Activated CD4-positive, alpha-beta T cell treated with anti-CD3 and anti-CD28 coated beads for 36 hours (primary cell): ENCODE measurements at regions not wholly inside any gene's neighbourhood (a gene's known extent, or its start where the extent isn't known, plus 50 kb on each side); places are given as distances from the start of the nearest gene placed in this dataset.
A peak's percentile ranks its signal among the peaks of the same experiment; 100 is the strongest.
"Not testable (repeated sequence)": the region's sequence is repeated elsewhere in the genome, so short reads cannot be mapped to it uniquely, and the experiment has no call there.

Source experiments
- ATAC-seq: fragments of 200-7000 bp; cut with Tn5 transposase; one replicate; pipeline ENCODE4 v1.10.0; 2021; ENCODE audit warnings: mild to moderate bottlenecking, moderate library complexity
- CTCF ChIA-PET: fragments of 350-600 bp; sonication (Branson Sonifier 250); formaldehyde crosslinking; loops from one replicate; lab custom pipeline; 2021; ENCODE audit warnings: antibody characterized with exemption; lab: Charles Lee
- POLR2A ChIA-PET: fragments of 350-600 bp; sonication (Branson Sonifier 250); formaldehyde crosslinking; loops from one replicate; lab custom pipeline; 2021; ENCODE audit warnings: antibody characterized with exemption, inconsistent platforms; lab: Charles Lee
- DNase-seq: peaks from one replicate; pipeline ENCODE4 v3.0.0-alpha.2; 2020
- H3K27ac Mint-ChIP-seq: one replicate; pipeline ENCODE4 v1.8.0; 2021; ENCODE audit warnings: mixed read lengths
- H3K27me3 Mint-ChIP-seq: one replicate; pipeline ENCODE4 v1.8.0; 2021; ENCODE audit warnings: mixed read lengths
- H3K36me3 Mint-ChIP-seq: one replicate; pipeline ENCODE4 v1.8.0; 2021; ENCODE audit warnings: low read depth, mixed read lengths
- H3K4me1 Mint-ChIP-seq: one replicate; pipeline ENCODE4 v1.8.0; 2021; ENCODE audit warnings: mixed read lengths
- H3K4me3 Mint-ChIP-seq: one replicate; pipeline ENCODE4 v1.8.0; 2021; ENCODE audit warnings: mild to moderate bottlenecking, moderate library complexity, mixed read lengths
- H3K9me3 Mint-ChIP-seq: one replicate; pipeline ENCODE4 v1.8.0; 2021; ENCODE audit warnings: low read depth, mixed read lengths
- intact Hi-C, 2 experiments: fragments of 100-400 bp; cut with DNase I in 1 of 2; cut with micrococcal nuclease in 1 of 2; formaldehyde crosslinking; loops; one replicate each; pipeline versions ENCODE4 v1.14.2 to v1.15.1; 2022 to 2024; cut with DNase I, micrococcal nuclease

- H3K4me3 Mint-ChIP-seq, result no peak overlapping the region
- POLR2A ChIA-PET, result no interaction called here
- ATAC-seq (no peak), DNase-seq (no peak)
- H3K9me3 Mint-ChIP-seq, result no peaks in the 10 kb centered on the region
- H3K27ac Mint-ChIP-seq, result no peak overlapping the region
- intact Hi-C loops, result no loop called here
- H3K27me3 Mint-ChIP-seq, result no peaks in the 10 kb centered on the region
- no peaks in the 10 kb centered on the region for H3K36me3 Mint-ChIP-seq
- peaks cover 6% of the 10 kb centered on the region for H3K4me1 Mint-ChIP-seq
- CTCF ChIA-PET, result interaction anchor here (0.7 kb wide), 1 partner anchor 30 kb away, joined by 3 read pairs; no protein-coding TSS in a partner anchor
These were observed 78.3 kb upstream of the SLC16A7 start for GRCh38 chr12:59517522-59517921.

GRCh38 chr12:59500915-59501314, 94.9 kb upstream of the SLC16A7 start:
- Mint-ChIP-seq H3K4me1 (peaks cover 18% of the 10 kb centered on the region), H3K4me3 (no peak overlapping the region), H3K9me3 (no peaks in the 10 kb centered on the region), H3K27ac (no peak overlapping the region), H3K27me3 (no peaks in the 10 kb centered on the region), H3K36me3 (no peaks in the 10 kb centered on the region)
- DNase-seq (no peak), ATAC-seq (no peak)
- ChIA-PET CTCF (interaction anchor here (0.9 to 1.9 kb wide), 3 partner anchors 9 to 307 kb away, joined by 3 to 5 read pairs (median 3); no protein-coding TSS in a partner anchor), POLR2A (no interaction called here)
- intact Hi-C loops, result loop anchor here in 1 of 2 experiments (1.0 kb wide), 1 partner anchor 95 kb away; the partner anchor contains the start of gene SLC16A7

- Mint-ChIP-seq H3K9me3 (no peaks in the 10 kb centered on the region), H3K4me3 (no peak overlapping the region), H3K36me3 (no peaks in the 10 kb centered on the region), H3K27me3 (no peaks in the 10 kb centered on the region), H3K27ac (no peak overlapping the region), H3K4me1 (peaks cover 18% of the 10 kb centered on the region)
- DNase-seq, result no peak
- ATAC-seq, result no peak
- CTCF ChIA-PET, result interaction anchor here (0.6 to 1.9 kb wide), 4 partner anchors 9 to 524 kb away, joined by 3 to 5 read pairs (median 3); no protein-coding TSS in a partner anchor
- POLR2A ChIA-PET, result no interaction called here
- intact Hi-C loops, result loop anchor here in 1 of 2 experiments (1.0 kb wide), 1 partner anchor 96 kb away; the partner anchor contains the start of gene SLC16A7
These were observed 95.5 kb upstream of the SLC16A7 start for GRCh38 chr12:59500335-59500734.

- Mint-ChIP-seq H3K27ac (no peak overlapping the region), H3K4me1 (peaks cover 18% of the 10 kb centered on the region), H3K27me3 (no peaks in the 10 kb centered on the region), H3K9me3 (no peaks in the 10 kb centered on the region), H3K4me3 (no peak overlapping the region), H3K36me3 (no peaks in the 10 kb centered on the region)
- peak; percentile 80 for ATAC-seq
- CTCF ChIA-PET, result interaction anchor here (0.6 to 1.9 kb wide), 2 partner anchors 308 to 524 kb away, joined by 3 to 5 read pairs; no protein-coding TSS in a partner anchor
- POLR2A ChIA-PET, result no interaction called here
- no peak for DNase-seq
- intact Hi-C loops, result loop anchor here in 1 of 2 experiments (1.0 kb wide), 1 partner anchor 97 kb away; the partner anchor contains the start of gene SLC16A7
These were observed 96.1 kb upstream of the SLC16A7 start for GRCh38 chr12:59499774-59500173.

GRCh38 chr12:59494617-59495016, 101.2 kb upstream of the SLC16A7 start:
- no peak overlapping the region for H3K27ac Mint-ChIP-seq
- no peaks in the 10 kb centered on the region for H3K9me3 Mint-ChIP-seq
- no peaks in the 10 kb centered on the region for H3K36me3 Mint-ChIP-seq
- ATAC-seq, result no peak
- CTCF ChIA-PET, result no interaction called here
- peaks cover 3% of the 10 kb centered on the region for H3K4me1 Mint-ChIP-seq
- H3K4me3 Mint-ChIP-seq, result no peak overlapping the region
- no peak for DNase-seq
- intact Hi-C loops, result no loop called here
- no peaks in the 10 kb centered on the region for H3K27me3 Mint-ChIP-seq
- POLR2A ChIA-PET, result no interaction called here

GRCh38 chr12:59491877-59492276, 104.0 kb upstream of the SLC16A7 start:
- no peaks in the 10 kb centered on the region for H3K36me3 Mint-ChIP-seq

DNA sequence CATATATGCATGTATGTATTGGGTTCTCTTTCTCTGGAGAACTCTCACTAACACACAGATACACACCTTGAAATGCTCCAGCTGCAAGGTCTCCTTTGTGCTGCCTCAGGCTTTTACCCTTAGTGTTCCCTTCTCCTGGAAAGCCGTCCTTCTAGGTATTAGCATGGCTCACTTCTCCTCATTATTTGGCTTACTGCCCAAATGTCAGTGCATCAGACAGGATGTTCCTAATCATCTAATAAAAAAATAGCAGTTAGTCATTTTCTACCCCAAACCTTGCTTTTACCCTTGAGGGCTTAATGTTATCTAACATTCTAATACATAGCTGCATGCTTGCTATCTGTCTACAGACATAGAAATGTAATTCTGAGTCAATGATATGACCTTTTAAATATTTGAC, 109.0 kb upstream of the SLC16A7 start:
- intact Hi-C loops, result no loop called here
- H3K27ac Mint-ChIP-seq, result no peak overlapping the region
- DNase-seq, result no peak
- peaks cover 2% of the 10 kb centered on the region for H3K9me3 Mint-ChIP-seq
- H3K4me1 Mint-ChIP-seq, result no peaks in the 10 kb centered on the region
- ChIA-PET POLR2A (no interaction called here), CTCF (no interaction called here)
- ATAC-seq, result no peak
- H3K36me3 Mint-ChIP-seq, result no peaks in the 10 kb centered on the region
- H3K4me3 Mint-ChIP-seq, result no peak overlapping the region
- no peaks in the 10 kb centered on the region for H3K27me3 Mint-ChIP-seq

More at GRCh38 chr12:59491877-59492276, 104.0 kb upstream of the SLC16A7 start:
- intact Hi-C loops, result no loop called here
- Mint-ChIP-seq H3K4me1 (no peaks in the 10 kb centered on the region), H3K27ac (no peak overlapping the region), H3K27me3 (no peaks in the 10 kb centered on the region), H3K4me3 (no peak overlapping the region), H3K9me3 (no peaks in the 10 kb centered on the region)
- no peak for DNase-seq
- ChIA-PET CTCF (interaction anchor here (1.1 kb wide), 1 partner anchor 9 kb away, joined by 3 read pairs; no protein-coding TSS in a partner anchor), POLR2A (no interaction called here)
- ATAC-seq, result no peak

DNA sequence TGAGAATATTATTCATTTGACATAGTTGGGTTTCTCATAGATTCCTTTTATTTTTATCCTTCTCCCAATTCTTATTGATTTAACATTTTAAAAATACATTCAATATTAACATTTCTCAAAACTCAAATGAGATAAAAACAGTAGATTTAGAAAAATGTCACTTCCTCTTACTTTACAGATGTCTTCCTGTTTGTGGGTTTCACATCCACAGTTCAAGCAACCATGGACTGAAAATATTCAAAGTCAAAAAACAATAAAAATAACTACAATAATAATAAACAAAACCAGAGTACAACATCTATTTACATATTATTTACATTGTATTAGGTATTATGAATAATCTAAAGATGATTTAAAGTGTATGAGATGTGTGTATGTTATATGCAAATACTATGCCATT, 111.3 kb upstream of the SLC16A7 start:
- no peak for DNase-seq
- Mint-ChIP-seq H3K9me3 (peaks cover 2% of the 10 kb centered on the region), H3K27ac (no peak overlapping the region), H3K4me3 (no peak overlapping the region), H3K4me1 (no peaks in the 10 kb centered on the region), H3K36me3 (no peaks in the 10 kb centered on the region), H3K27me3 (no peaks in the 10 kb centered on the region)
- ATAC-seq, result no peak
- intact Hi-C loops, result no loop called here
- CTCF ChIA-PET, result no interaction called here
- POLR2A ChIA-PET, result no interaction called here

DNA sequence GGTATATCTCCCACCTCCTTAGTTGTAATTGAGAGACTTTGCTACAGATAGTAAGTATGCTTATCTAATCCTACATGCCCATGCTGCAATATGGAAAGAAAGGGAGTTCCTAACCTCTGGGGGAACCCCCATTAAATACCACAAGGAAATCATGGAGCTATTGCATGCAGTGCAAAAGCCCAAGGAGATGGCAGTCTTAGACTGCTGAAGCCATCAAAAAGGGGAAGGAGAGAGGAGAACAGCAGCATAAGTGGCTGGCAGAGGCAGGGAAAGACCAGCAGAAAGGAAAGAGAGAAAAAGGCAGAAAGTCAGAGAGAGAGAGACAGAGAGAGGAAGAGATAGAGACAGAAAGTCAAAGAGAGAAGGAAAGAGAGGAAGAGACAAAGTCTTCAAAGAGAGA, 121.6 kb upstream of the SLC16A7 start:
- H3K36me3 Mint-ChIP-seq, CTCF ChIA-PET: not testable (repeated sequence)

GRCh38 chr12:59472273-59472672, 123.6 kb upstream of the SLC16A7 start:
- H3K27me3 Mint-ChIP-seq, result peaks cover 6% of the 10 kb centered on the region
- H3K4me3 Mint-ChIP-seq, result no peak overlapping the region
- H3K9me3 Mint-ChIP-seq, result peaks cover 11% of the 10 kb centered on the region
- DNase-seq (peak; percentile 33), ATAC-seq (no peak)
- H3K36me3 Mint-ChIP-seq, result no peaks in the 10 kb centered on the region
- intact Hi-C loops, result no loop called here
- ChIA-PET POLR2A (interaction anchor here (0.6 kb wide), 1 partner anchor 576 kb away, joined by 5 read pairs; no protein-coding TSS in a partner anchor), CTCF (interaction anchor here (0.6 kb wide), 1 partner anchor 736 kb away, joined by 3 read pairs; no protein-coding TSS in a partner anchor)
- no peak overlapping the region for H3K27ac Mint-ChIP-seq
- H3K4me1 Mint-ChIP-seq, result peaks cover 5% of the 10 kb centered on the region

More for the DNA sequence above, 121.6 kb upstream of the SLC16A7 start:
- H3K4me1 Mint-ChIP-seq, DNase-seq, POLR2A ChIA-PET, intact Hi-C loops, H3K27ac Mint-ChIP-seq, H3K4me3 Mint-ChIP-seq, H3K27me3 Mint-ChIP-seq, ATAC-seq: not testable (repeated sequence)
- peaks cover 11% of the 10 kb centered on the region for H3K9me3 Mint-ChIP-seq

- ChIA-PET CTCF (interaction anchor here (0.7 kb wide), 1 partner anchor 1469 kb away, joined by 3 read pairs; no protein-coding TSS in a partner anchor), POLR2A (no interaction called here)
- intact Hi-C loops, result no loop called here
- Mint-ChIP-seq H3K36me3 (no peaks in the 10 kb centered on the region), H3K27me3 (no peaks in the 10 kb centered on the region), H3K27ac (no peak overlapping the region), H3K4me1 (no peaks in the 10 kb centered on the region), H3K9me3 (no peaks in the 10 kb centered on the region), H3K4me3 (no peak overlapping the region)
- DNase-seq (no peak), ATAC-seq (no peak)
These were observed 135.7 kb upstream of the SLC16A7 start for GRCh38 chr12:59459966-59460660.

DNA sequence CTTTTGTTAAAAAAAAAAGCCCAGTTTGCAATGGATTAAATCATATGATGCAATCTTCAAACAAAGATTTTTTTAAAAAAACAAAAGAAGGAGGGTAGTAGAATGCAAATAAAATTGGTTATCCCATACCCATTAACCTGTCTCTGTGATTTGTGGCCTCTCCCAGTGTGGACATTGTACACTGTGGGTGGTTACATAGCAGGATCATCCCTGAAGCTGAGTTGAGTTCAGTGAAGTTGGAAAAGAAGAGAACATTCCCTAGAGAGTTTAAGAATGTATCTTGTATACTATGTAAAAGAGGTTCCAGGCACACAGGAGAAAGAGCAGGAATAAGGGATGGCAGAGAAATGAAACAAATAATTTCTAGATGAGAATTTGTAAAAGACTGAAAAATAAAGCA, 142.4 kb upstream of the SLC16A7 start:
- ATAC-seq (no peak), DNase-seq (no peak)
- Mint-ChIP-seq H3K4me3 (no peak overlapping the region), H3K27me3 (no peaks in the 10 kb centered on the region), H3K9me3 (peaks cover 3% of the 10 kb centered on the region), H3K4me1 (no peaks in the 10 kb centered on the region), H3K27ac (no peak overlapping the region), H3K36me3 (no peaks in the 10 kb centered on the region)
- intact Hi-C loops, result no loop called here
- ChIA-PET POLR2A (no interaction called here), CTCF (interaction anchor here (1.0 kb wide), 1 partner anchor 11 kb away, joined by 3 read pairs; no protein-coding TSS in a partner anchor)
